Endothelial cell of umbilical vein (primary cell): ENCODE measurements at regions not wholly inside any gene's neighbourhood (a gene's known extent, or its start where the extent isn't known, plus 50 kb on each side); places are given as distances from the start of the nearest gene placed in this dataset.

Source experiments
- BruUV-seq: library from RNA; stranded (reverse); fragments of 400-500 nt; replicated peaks from 2 replicates; lab custom pipeline; 2021; lab: Mats Ljungman, UMichigan
- CTCF ChIA-PET: fragments of 300-600, 350-600 bp; sonication (Branson Sonifier 250); formaldehyde crosslinking; loops from one replicate; lab custom pipeline; 2021; ENCODE audit warnings: antibody characterized with exemption, inconsistent platforms; lab: Charles Lee
- POLR2A ChIA-PET: fragments of 300-600, 350-600 bp; sonication (Branson Sonifier 250); formaldehyde crosslinking; loops from one replicate; lab custom pipeline; 2021; ENCODE audit warnings: antibody characterized with exemption, inconsistent platforms; lab: Charles Lee
- DNase-seq: peaks from one replicate; pipeline ENCODE4 v3.0.0-alpha.2; 2011; ENCODE audit warnings: low read depth, low spot score
- FAIRE-seq: peaks from 2 replicates; lab custom pipeline; 2011; peaks lifted over from hg19 to GRCh38; lab: Jason Lieb, UNC
- H2AFZ ChIP-seq: 2 replicates; pipeline ENCODE4 v1.6.0; 2012; ENCODE audit warnings: low read depth, low read length, control low read depth, inconsistent platforms
- H3K27ac ChIP-seq: 2 replicates; pipeline ENCODE4 v1.5.1; 2011; ENCODE audit warnings: low read depth, mild to moderate bottlenecking, control low read depth, low read length, moderate library complexity; ENCODE audit not compliant: insufficient read depth
- H3K27me3 ChIP-seq, 2 experiments: 2 replicates each; pipeline versions ENCODE4 v1.6.0 to v1.6.1; 2011; ENCODE audit warnings: low read length in 2 of 2, mixed read lengths in 1 of 2; ENCODE audit not compliant: control insufficient read depth in 2 of 2, insufficient read depth in 2 of 2
- H3K36me3 ChIP-seq, 2 experiments: 2 replicates in 1 of 2; 3 replicates in 1 of 2; pipeline ENCODE4 v1.5.1; 2011; ENCODE audit warnings: low read length in 2 of 2, mild to moderate bottlenecking in 1 of 2, moderate library complexity in 1 of 2; ENCODE audit not compliant: control insufficient read depth in 2 of 2, insufficient read depth in 2 of 2; ENCODE audit errors: extremely low read depth in 1 of 2
- H3K4me1 ChIP-seq: 3 replicates; pipeline ENCODE4 v1.5.1; 2011; ENCODE audit warnings: mild to moderate bottlenecking, low read length; ENCODE audit not compliant: control insufficient read depth, insufficient read depth; ENCODE audit errors: extremely low read depth
- H3K4me2 ChIP-seq: 2 replicates; pipeline ENCODE4 v1.6.1; 2011; ENCODE audit warnings: low read length, control low read depth, mixed read lengths; ENCODE audit not compliant: insufficient read depth
- H3K4me3 ChIP-seq, 3 experiments: fragments of 200-600 bp in 1 of 3; sonication (generic), shearing (Covaris generic) in 1 of 3; replicated peaks in 1 of 3; 2 replicates each; pipeline ENCODE4 v1.5.1; 2011 to 2016; ENCODE audit warnings: control low read depth in 3 of 3, low read length in 3 of 3, mild to moderate bottlenecking in 2 of 3, inconsistent platforms in 1 of 3, low read depth in 1 of 3, moderate library complexity in 1 of 3; ENCODE audit not compliant: insufficient read depth in 1 of 3
- H3K79me2 ChIP-seq: 2 replicates; pipeline ENCODE4 v1.6.0; 2012; ENCODE audit warnings: low read length, inconsistent platforms; ENCODE audit not compliant: control insufficient read depth, insufficient read depth
- H3K9ac ChIP-seq: replicated peaks from 2 replicates; pipeline ENCODE3; 2011; ENCODE audit warnings: low read length, control low read depth; ENCODE audit not compliant: insufficient read depth; ENCODE audit errors: extremely low read depth
- H3K9me1 ChIP-seq: replicated peaks from 3 replicates; pipeline ENCODE4 v1.6.0; 2011; ENCODE audit warnings: mild to moderate bottlenecking, low read length; ENCODE audit not compliant: control insufficient read depth, insufficient read depth; ENCODE audit errors: extremely low read depth
- H3K9me3 ChIP-seq: replicated peaks from 2 replicates; pipeline ENCODE4 v1.5.1; 2012; ENCODE audit warnings: low read length, inconsistent platforms; ENCODE audit not compliant: control insufficient read depth, insufficient read depth
- H4K20me1 ChIP-seq: replicated peaks from 2 replicates; pipeline ENCODE3; 2011; ENCODE audit warnings: mild to moderate bottlenecking, low read length; ENCODE audit not compliant: control insufficient read depth, insufficient read depth; ENCODE audit errors: extremely low read depth
- EZH2 ChIP-seq: IDR thresholded peaks from 2 replicates; pipeline ENCODE4 v1.6.1; 2012; ENCODE audit warnings: borderline replicate concordance, low read depth, mild to moderate bottlenecking, moderate library complexity, low read length, inconsistent platforms; ENCODE audit not compliant: severe bottlenecking
- GATA2 ChIP-seq: IDR thresholded peaks from 2 replicates; pipeline ENCODE4 v1.7.0; 2011; ENCODE audit warnings: low read depth, mild to moderate bottlenecking, moderate library complexity, mixed read lengths, low read length; ENCODE audit not compliant: insufficient read length, insufficient read depth
- JUN ChIP-seq: IDR thresholded peaks from 2 replicates; pipeline ENCODE4 v1.6.1; 2011; ENCODE audit warnings: borderline replicate concordance, low read depth; ENCODE audit not compliant: insufficient read length, insufficient read depth
- MYC ChIP-seq: IDR thresholded peaks from one replicate; pipeline ENCODE4 v1.6.1; 2011; ENCODE audit warnings: mild to moderate bottlenecking, low read depth, low read length
- POLR2A ChIP-seq: IDR thresholded peaks from 2 replicates; pipeline ENCODE4 v1.6.1; 2012; ENCODE audit warnings: low read depth, mild to moderate bottlenecking, control low read depth, low read length
- POLR2AphosphoS5 ChIP-seq: IDR thresholded peaks from 2 replicates; pipeline ENCODE4 v1.6.1; 2012; ENCODE audit warnings: low read depth, mild to moderate bottlenecking, control low read depth, low read length, moderate library complexity; ENCODE audit not compliant: insufficient read depth
- dilution Hi-C: fragments of 300-500 bp; cut with MboI; formaldehyde crosslinking; loops from one replicate; pipeline ENCODE4 v1.15.0; 2019; ENCODE audit warnings: low sequenced_read_pairs; ENCODE audit not compliant: extremely low pct_ligation_motif_present
- intact Hi-C: fragments of 100-400 bp; cut with micrococcal nuclease; formaldehyde crosslinking; loops from one replicate; pipeline ENCODE4 v1.10.0; 2022

DNA sequence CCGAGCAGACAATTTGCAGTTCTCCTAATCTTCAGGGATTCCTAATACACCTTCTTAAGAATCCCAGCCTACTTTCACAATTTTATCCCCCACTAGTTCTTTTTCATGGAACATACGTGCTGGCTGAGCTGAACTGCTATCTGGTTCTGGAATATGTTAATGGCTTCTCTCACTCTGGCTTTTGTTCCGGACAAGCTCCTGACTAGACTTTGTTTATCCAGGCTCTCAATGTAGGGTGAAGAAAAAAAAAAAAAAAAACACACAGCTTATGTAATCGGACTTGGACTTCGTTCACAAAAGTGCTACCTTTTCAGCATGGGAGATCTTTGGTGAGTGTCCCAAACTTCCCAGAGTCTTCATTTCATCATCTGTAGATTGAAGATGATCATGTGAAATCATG is 555.4 kb upstream of the CPEB2 start:
- H3K9ac ChIP-seq, result no peak overlapping the region
- no peaks in the 10 kb centered on the region for H3K9me1 ChIP-seq
- H3K27me3 ChIP-seq, result no peaks in the 10 kb centered on the region
- no peak overlapping the region for H3K4me3 ChIP-seq
- no TSS peak for BruUV-seq
- no peak for DNase-seq
- peaks cover 1% of the 10 kb centered on the region for H3K9me3 ChIP-seq
- no peak overlapping the region for H3K4me2 ChIP-seq
- CTCF ChIA-PET, result no interaction called here
- no peaks in the 10 kb centered on the region for H3K79me2 ChIP-seq
- no peak for FAIRE-seq
- no peak overlapping the region for H2AFZ ChIP-seq
- POLR2A ChIA-PET, result no interaction called here
- TF ChIP-seq POLR2A (no peak), MYC (no peak), POLR2AphosphoS5 (no peak), EZH2 (no peak)
- H3K4me1 ChIP-seq, result no peaks in the 10 kb centered on the region
- intact Hi-C loops (no loop called here), dilution Hi-C loops (no loop called here)
- no peaks in the 10 kb centered on the region for H4K20me1 ChIP-seq
- H3K36me3 ChIP-seq, result no peaks in the 10 kb centered on the region
- no peak overlapping the region for H3K27ac ChIP-seq

DNA sequence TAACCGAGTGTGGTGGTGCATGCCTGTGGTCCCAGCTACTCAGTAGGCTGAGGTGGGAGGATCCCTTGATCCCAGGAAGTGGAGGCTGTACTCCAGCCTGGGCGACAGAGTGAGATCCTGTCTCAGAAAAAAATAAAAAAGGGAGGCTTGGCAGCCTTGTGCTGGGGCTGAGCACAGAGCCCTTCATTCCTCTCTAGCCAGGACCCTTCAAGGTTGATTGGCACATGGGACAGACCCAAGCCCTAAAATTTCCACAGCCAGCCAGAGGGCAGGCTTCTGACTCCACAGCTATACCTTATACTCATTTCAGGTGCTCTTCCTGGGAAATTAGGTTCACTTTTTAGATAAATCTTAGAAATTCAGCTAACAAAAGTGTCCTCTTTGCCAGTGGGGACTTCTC is 553.0 kb upstream of the CPEB2 start:
- no peaks in the 10 kb centered on the region for H3K36me3 ChIP-seq
- H3K9me1 ChIP-seq, result no peaks in the 10 kb centered on the region
- H3K9me3 ChIP-seq, result peaks cover 1% of the 10 kb centered on the region
- no peak overlapping the region for H2AFZ ChIP-seq
- H3K4me1 ChIP-seq, result no peaks in the 10 kb centered on the region
- no peaks in the 10 kb centered on the region for H4K20me1 ChIP-seq
- ChIA-PET POLR2A (no interaction called here), CTCF (no interaction called here)
- intact Hi-C loops (no loop called here), dilution Hi-C loops (no loop called here)
- FAIRE-seq, result no peak
- no peak for DNase-seq
- no peak overlapping the region for H3K4me2 ChIP-seq
- TF ChIP-seq JUN (no peak), GATA2 (no peak), POLR2AphosphoS5 (no peak)
- no peak overlapping the region for H3K27ac ChIP-seq
- no peaks in the 10 kb centered on the region for H3K79me2 ChIP-seq
- H3K27me3 ChIP-seq, result no peaks in the 10 kb centered on the region
- no TSS peak for BruUV-seq
- no peak overlapping the region for H3K4me3 ChIP-seq
- H3K9ac ChIP-seq, result no peak overlapping the region
